Peyer's patch (tissue), 4 donors: ENCODE measurements at regions not wholly inside any gene's neighbourhood (a gene's known extent, or its start where the extent isn't known, plus 50 kb on each side); places are given as distances from the start of the nearest gene placed in this dataset.

Experiments
- POLR2A ChIP-seq, 2 donors: fragments of 450-650 bp; IDR thresholded peaks; one replicate each; pipeline ENCODE4 v1.5.1; 2017; ENCODE audit warnings: antibody characterized with exemption in 2 of 2, mild to moderate bottlenecking in 2 of 2, moderate library complexity in 2 of 2
- TF ChIP-seq, protein P1 (sequence below), 6 experiments: fragments of 450-650 bp in 4 of 6; fragments of 200-600 bp in 2 of 6; sonication (generic) in 1 of 6; IDR thresholded peaks; one replicate each; pipeline ENCODE4 v1.5.1; 2017 to 2019; ENCODE audit warnings: antibody characterized with exemption in 6 of 6, mild to moderate bottlenecking in 3 of 6, moderate library complexity in 1 of 6

- no peak for TF ChIP-seq POLR2A (IDR thresholded peaks at IDR 0.05)
- TF ChIP-seq, protein P1, sequence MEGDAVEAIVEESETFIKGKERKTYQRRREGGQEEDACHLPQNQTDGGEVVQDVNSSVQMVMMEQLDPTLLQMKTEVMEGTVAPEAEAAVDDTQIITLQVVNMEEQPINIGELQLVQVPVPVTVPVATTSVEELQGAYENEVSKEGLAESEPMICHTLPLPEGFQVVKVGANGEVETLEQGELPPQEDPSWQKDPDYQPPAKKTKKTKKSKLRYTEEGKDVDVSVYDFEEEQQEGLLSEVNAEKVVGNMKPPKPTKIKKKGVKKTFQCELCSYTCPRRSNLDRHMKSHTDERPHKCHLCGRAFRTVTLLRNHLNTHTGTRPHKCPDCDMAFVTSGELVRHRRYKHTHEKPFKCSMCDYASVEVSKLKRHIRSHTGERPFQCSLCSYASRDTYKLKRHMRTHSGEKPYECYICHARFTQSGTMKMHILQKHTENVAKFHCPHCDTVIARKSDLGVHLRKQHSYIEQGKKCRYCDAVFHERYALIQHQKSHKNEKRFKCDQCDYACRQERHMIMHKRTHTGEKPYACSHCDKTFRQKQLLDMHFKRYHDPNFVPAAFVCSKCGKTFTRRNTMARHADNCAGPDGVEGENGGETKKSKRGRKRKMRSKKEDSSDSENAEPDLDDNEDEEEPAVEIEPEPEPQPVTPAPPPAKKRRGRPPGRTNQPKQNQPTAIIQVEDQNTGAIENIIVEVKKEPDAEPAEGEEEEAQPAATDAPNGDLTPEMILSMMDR (IDR thresholded peaks at IDR 0.05) = no peak
Observed at GRCh38 chr12:23014749-23015148, 389.8 kb downstream of the ETNK1 start.
